AG04449 (cell line): ENCODE measurements at regions not wholly inside any gene's neighbourhood (a gene's known extent, or its start where the extent isn't known, plus 50 kb on each side); places are given as distances from the start of the nearest gene placed in this dataset.

Experiments used
- CTCF ChIA-PET: fragments of 350-600 bp; formaldehyde crosslinking; extraction: SDS; loops from one replicate; lab custom pipeline; 2021; ENCODE audit warnings: antibody characterized with exemption; lab: Yijun Ruan, JAX
- POLR2A ChIA-PET: fragments of 400-600, 350-600 bp; formaldehyde crosslinking; extraction: SDS; loops from one replicate; lab custom pipeline; 2020; ENCODE audit warnings: antibody characterized with exemption, inconsistent platforms; lab: Yijun Ruan, JAX
- DNase-seq: peaks from one replicate; pipeline ENCODE4 v3.0.0-alpha.2; 2010; ENCODE audit warnings: low read depth, low spot score
- H3K4me3 ChIP-seq: 2 replicates; pipeline ENCODE4 v1.5.1; 2011; ENCODE audit warnings: low read depth, mild to moderate bottlenecking, control low read depth, low read length
- TF ChIP-seq, protein P1 (sequence below): IDR thresholded peaks from one replicate; pipeline ENCODE4 v1.5.1; 2011; ENCODE audit warnings: mild to moderate bottlenecking, moderate library complexity, low read length, control low read depth, inconsistent platforms; ENCODE audit not compliant: insufficient read depth; ENCODE audit errors: missing control alignments

DNA sequence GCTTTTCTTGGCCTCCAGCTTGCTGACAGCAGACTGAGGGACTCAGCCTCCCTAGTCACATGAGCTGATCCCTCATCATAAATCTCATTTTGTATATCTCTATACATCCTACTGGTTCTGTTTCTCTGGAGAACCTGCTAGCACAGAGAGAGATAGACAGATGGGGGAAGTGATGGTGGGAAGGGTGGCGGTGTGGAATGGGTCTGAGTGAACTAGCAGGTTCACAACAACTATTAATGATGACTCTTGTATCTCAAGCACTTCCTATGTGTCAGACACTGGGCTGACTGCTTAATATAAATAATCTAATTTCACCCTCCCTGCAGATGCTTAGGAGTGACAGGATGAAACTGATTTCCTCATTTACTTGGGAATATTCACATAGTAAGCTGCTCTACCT is 106.9 kb upstream of the TLE3 start:
- no peak overlapping the region for H3K4me3 ChIP-seq
- TF ChIP-seq, protein P1, sequence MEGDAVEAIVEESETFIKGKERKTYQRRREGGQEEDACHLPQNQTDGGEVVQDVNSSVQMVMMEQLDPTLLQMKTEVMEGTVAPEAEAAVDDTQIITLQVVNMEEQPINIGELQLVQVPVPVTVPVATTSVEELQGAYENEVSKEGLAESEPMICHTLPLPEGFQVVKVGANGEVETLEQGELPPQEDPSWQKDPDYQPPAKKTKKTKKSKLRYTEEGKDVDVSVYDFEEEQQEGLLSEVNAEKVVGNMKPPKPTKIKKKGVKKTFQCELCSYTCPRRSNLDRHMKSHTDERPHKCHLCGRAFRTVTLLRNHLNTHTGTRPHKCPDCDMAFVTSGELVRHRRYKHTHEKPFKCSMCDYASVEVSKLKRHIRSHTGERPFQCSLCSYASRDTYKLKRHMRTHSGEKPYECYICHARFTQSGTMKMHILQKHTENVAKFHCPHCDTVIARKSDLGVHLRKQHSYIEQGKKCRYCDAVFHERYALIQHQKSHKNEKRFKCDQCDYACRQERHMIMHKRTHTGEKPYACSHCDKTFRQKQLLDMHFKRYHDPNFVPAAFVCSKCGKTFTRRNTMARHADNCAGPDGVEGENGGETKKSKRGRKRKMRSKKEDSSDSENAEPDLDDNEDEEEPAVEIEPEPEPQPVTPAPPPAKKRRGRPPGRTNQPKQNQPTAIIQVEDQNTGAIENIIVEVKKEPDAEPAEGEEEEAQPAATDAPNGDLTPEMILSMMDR = no peak
- ChIA-PET POLR2A (no interaction called here), CTCF (no interaction called here)
- no peak for DNase-seq

DNA sequence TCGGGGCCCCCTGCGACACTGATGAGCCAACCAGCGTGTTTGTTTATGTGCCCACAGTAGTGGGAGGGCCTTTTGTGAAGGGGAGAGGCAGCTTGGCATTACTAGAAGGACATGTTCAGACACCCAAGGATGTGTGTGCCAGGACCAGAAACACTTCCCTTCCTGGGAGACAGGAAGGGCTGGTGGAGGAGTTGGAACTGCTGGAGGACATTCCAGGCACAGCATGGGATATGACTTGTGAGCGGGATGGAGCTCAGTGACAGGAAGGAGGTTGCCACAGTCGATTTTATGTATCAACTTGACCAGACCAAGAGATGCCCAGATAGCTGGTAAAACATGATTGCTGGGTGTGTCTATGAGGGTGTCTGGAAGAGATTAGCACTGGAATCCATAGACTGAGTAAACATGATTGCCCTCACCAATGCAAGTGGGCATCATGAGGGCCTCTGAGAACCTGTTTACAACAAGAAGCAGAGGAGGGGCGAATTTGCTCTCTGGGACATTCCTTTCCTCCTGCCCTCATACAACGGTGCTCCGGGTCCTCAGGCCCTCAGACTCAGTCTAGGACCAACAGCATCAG is 106.4 kb upstream of the TLE3 start:
- no peak for DNase-seq
- POLR2A ChIA-PET = no interaction called here
- CTCF ChIA-PET = no interaction called here
- no peak overlapping the region for H3K4me3 ChIP-seq
- TF ChIP-seq, protein P1 = no peak

DNA sequence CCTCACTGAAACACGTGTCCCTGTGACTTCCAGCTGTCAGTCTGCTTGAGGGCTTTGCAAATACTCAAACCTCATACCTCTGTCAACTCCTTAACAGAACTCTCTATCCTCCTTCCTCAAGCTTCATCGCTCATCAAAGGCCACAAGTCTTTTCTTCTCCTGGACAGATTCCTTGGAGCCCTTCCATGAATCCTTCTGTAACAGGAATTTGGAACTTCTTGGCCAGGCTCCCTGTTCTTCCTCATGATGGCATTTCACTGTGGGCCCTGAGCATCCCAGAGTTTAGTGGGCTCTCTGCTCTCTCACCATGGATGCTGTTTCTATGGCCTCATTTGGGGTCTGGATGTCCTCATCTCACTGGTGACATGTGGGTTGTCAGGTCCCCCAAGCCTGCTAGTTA is 105.0 kb upstream of the TLE3 start:
- no peak overlapping the region for H3K4me3 ChIP-seq
- DNase-seq = no peak
- POLR2A ChIA-PET = no interaction called here
- CTCF ChIA-PET = no interaction called here
- TF ChIP-seq, protein P1 = no peak

DNA sequence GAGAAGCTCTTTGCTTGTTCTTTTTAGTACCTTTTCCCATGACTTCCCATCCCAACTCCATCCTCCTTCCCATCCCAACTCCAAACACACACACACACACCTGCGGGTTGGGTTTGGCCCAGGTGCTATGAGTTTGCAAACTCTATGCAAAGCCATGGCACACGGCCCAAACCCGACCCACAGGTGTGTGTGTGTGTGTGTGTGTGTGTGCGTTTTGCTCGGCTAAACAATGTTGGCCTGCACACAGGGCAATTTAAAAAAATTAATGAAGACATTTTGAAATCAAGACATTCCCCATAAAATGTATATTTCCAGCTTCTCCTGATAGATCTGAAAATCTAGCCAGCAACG is 103.7 kb upstream of the TLE3 start:
- ChIA-PET POLR2A (no interaction called here), CTCF (no interaction called here)
- TF ChIP-seq, protein P1 = no peak
- H3K4me3 ChIP-seq = no peak overlapping the region
- no peak for DNase-seq

DNA sequence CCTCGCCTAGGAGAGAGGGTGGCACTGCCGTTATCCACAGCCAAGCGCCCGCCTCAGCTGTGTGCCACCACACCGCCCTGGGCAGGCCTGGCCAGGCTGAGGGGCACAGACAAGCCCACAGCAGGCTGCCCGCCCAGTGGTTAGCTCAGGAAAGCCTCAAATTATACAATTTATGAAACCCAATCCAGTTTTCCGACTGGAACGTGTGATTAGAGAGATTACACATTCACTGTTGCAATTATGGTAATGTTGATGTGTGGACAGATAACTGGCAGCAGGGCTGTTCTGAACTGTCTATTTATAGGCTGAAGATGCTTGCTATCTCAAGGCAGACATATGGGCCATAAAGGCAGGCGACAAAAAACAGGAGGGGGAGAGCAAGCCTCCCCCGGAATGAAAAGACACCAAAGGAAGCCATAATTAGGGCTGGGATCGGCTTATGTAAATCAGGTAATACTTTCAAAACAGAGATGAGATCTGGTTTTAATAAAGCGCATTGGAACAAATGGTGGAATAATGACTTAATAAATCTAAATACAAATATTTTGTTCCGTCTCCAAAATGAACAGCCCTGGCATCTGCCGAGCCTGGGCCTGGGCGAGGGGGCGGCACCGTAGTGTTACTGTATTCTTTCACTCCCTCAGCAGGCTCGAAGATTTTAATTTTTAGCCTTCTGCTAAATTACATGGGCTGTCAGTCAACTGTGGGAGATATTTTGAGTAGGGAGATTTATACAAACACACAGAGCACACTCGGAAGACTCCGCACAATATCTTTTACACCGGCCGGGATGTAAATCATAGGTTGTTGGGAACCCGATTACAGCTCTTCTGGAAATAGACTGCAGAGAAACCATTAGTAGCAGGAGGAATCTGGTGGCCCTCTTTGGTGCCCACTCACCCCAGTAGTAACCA is 103.1 kb upstream of the TLE3 start:
- H3K4me3 ChIP-seq = no peak overlapping the region
- TF ChIP-seq, protein P1 = no peak
- DNase-seq = no peak
- POLR2A ChIA-PET = no interaction called here
- CTCF ChIA-PET = no interaction called here

DNA sequence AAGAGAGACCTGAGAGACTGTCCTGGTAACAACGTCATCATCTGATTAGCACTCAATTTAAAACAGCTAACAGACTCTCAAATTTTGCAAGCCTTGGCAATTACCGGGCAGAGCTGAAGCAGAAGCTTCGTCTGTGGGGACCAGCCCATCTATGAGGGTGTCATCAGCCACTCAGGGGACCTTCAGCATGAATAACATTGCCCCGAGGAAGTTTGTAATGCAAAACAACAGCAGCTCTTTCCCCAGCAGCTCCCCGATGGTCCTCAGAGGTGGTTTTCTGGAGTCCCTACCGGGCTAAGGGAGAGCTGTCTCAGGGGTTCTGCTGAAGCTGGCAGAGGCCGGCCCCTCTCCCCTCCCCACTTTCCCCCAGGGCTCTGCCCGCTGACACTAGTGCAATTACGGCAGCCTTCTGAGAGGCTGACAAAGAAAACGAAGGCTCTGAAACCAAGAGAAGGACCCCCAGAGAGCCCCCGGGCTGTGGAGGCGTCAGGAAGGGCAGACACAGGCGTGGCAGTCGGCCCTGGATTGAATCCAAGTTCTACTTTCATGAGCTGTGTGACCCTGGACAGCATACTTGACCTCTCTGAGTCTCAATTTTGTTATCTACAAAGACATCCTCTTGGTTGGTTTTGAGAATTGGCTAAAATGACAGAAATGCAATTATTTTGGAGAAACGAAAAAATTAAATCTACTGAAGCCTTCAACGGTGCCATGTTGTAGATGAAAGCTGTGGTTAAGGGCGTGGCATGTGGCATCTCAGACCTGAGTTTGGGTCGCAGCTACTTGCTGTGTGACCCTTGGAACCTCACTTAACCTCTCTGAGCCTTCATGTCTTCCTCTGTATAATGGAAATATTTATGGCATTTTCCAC is 102.1 kb upstream of the TLE3 start:
- no peak overlapping the region for H3K4me3 ChIP-seq
- TF ChIP-seq, protein P1 = no peak
- ChIA-PET CTCF (no interaction called here), POLR2A (no interaction called here)
- no peak for DNase-seq
